Trophoblast cell (in vitro differentiated cells and primary cell): ENCODE measurements at regions not wholly inside any gene's neighbourhood (a gene's known extent, or its start where the extent isn't known, plus 50 kb on each side); places are given as distances from the start of the nearest gene placed in this dataset.

Experiments used
- DNase-seq, 2 donors: peaks; one replicate each; pipeline ENCODE4 v3.0.0-alpha.2; 2016
- H2AFZ ChIP-seq: 2 replicates; pipeline ENCODE4 v1.6.1; 2013; ENCODE audit warnings: low read length, moderate library complexity, mild to moderate bottlenecking; ENCODE audit not compliant: insufficient read depth, poor library complexity
- H2AK5ac ChIP-seq: 2 replicates; pipeline ENCODE4 v1.6.1; 2013; ENCODE audit warnings: mild to moderate bottlenecking, low read length
- H2BK120ac ChIP-seq: 2 replicates; pipeline ENCODE4 v1.6.1; 2013; ENCODE audit warnings: low read length, mild to moderate bottlenecking, moderate library complexity; ENCODE audit not compliant: insufficient read depth, poor library complexity
- H2BK12ac ChIP-seq: 2 replicates; pipeline ENCODE4 v1.6.1; 2013; ENCODE audit warnings: mild to moderate bottlenecking, low read length, moderate library complexity
- H2BK5ac ChIP-seq: 2 replicates; pipeline ENCODE4 v1.6.1; 2013; ENCODE audit warnings: low read length, low read depth, moderate library complexity, mild to moderate bottlenecking; ENCODE audit not compliant: poor library complexity
- H3K14ac ChIP-seq: 2 replicates; pipeline ENCODE4 v1.6.1; 2013; ENCODE audit warnings: mild to moderate bottlenecking, low read length
- H3K18ac ChIP-seq: 2 replicates; pipeline ENCODE4 v1.6.1; 2013; ENCODE audit warnings: mild to moderate bottlenecking, low read length
- H3K23ac ChIP-seq: 2 replicates; pipeline ENCODE4 v1.6.1; 2013; ENCODE audit warnings: low read length
- H3K27ac ChIP-seq: 2 replicates; pipeline ENCODE4 v1.5.1; 2013; ENCODE audit warnings: low read depth, mild to moderate bottlenecking, inconsistent platforms, low read length, moderate library complexity
- H3K27me3 ChIP-seq: 2 replicates; pipeline ENCODE4 v1.6.1; 2013; ENCODE audit warnings: inconsistent platforms, mild to moderate bottlenecking, low read length, moderate library complexity; ENCODE audit not compliant: insufficient read depth
- H3K36me3 ChIP-seq, 2 experiments: 1 replicate in 1 of 2; 2 replicates in 1 of 2; pipeline ENCODE4 v1.6.1; 2013; ENCODE audit warnings: low read length in 2 of 2, mild to moderate bottlenecking in 2 of 2, moderate library complexity in 1 of 2; ENCODE audit not compliant: insufficient read depth in 2 of 2, control insufficient read depth in 1 of 2
- H3K4ac ChIP-seq: 2 replicates; pipeline ENCODE4 v1.6.1; 2013; ENCODE audit warnings: low read depth, mild to moderate bottlenecking, low read length, moderate library complexity
- H3K4me1 ChIP-seq, 2 experiments: 1 replicate in 1 of 2; 2 replicates in 1 of 2; pipeline ENCODE4 v1.6.1; 2013; ENCODE audit warnings: low read length in 2 of 2, mild to moderate bottlenecking in 2 of 2, moderate library complexity in 1 of 2; ENCODE audit not compliant: insufficient read depth in 2 of 2, control insufficient read depth in 1 of 2
- H3K4me2 ChIP-seq: 2 replicates; pipeline ENCODE4 v1.6.1; 2013; ENCODE audit warnings: inconsistent platforms, mild to moderate bottlenecking, low read length, moderate library complexity
- H3K4me3 ChIP-seq: 2 replicates; pipeline ENCODE4 v1.5.1; 2013; ENCODE audit warnings: mild to moderate bottlenecking, low read depth, low read length, inconsistent platforms
- H3K79me1 ChIP-seq: one replicate; pipeline ENCODE4 v1.6.1; 2013; ENCODE audit warnings: low read length
- H3K79me2 ChIP-seq: 2 replicates; pipeline ENCODE4 v1.6.1; 2013; ENCODE audit warnings: low read length, mild to moderate bottlenecking; ENCODE audit not compliant: control insufficient read depth, insufficient read depth, poor library complexity
- H3K9ac ChIP-seq: 2 replicates; pipeline ENCODE4 v1.6.1; 2013; ENCODE audit warnings: mild to moderate bottlenecking, low read length
- H3K9me3 ChIP-seq: 2 replicates; pipeline ENCODE4 v1.6.1; 2013; ENCODE audit warnings: low read depth, mild to moderate bottlenecking, control low read depth, inconsistent platforms, low read length; ENCODE audit not compliant: insufficient read depth
- H4K12ac ChIP-seq: 2 replicates; pipeline ENCODE4 v1.6.1; 2013; ENCODE audit warnings: low read depth, mild to moderate bottlenecking, low read length, moderate library complexity
- H4K8ac ChIP-seq: 2 replicates; pipeline ENCODE4 v1.6.1; 2013; ENCODE audit warnings: low read depth, mild to moderate bottlenecking, low read length, moderate library complexity
- H4K91ac ChIP-seq: one replicate; pipeline ENCODE4 v1.6.1; 2013; ENCODE audit warnings: low read depth, mild to moderate bottlenecking, low read length, moderate library complexity
- WGBS: extraction: QIAGEN DNeasy Blood & Tissue Kit; methylation state at CpG from one replicate; pipeline ENCODE4 v1.1.7; 2013; ENCODE audit warnings: missing lambda C conversion rate; ENCODE audit not compliant: insufficient read length, insufficient coverage; ENCODE audit errors: extremely low coverage; 5-methylcytosine and 5-hydroxymethylcytosine counted together

DNA sequence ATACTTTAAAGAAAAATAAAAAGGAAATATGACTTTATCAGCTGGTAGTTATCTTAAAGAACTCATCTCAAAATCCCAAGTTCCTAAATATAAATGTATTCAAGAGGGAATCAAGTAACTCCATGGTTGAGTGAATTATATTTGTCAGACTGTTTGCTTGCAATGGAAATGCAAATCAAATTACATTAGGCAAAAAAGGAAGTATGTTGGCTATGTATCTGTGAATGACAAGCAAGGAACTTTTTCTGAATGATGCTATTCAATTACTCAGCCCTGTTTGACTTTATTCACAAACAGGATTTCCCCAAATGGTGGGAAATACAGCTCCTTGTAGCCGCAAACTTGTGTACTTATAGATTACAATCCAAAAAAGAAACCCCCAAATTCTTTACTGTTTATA, 309.1 kb downstream of the ARL6IP6 start:
- Histone ChIP-seq H3K4me3 (no peak overlapping the region), H3K14ac (no peak overlapping the region)
- no peak for DNase-seq

DNA sequence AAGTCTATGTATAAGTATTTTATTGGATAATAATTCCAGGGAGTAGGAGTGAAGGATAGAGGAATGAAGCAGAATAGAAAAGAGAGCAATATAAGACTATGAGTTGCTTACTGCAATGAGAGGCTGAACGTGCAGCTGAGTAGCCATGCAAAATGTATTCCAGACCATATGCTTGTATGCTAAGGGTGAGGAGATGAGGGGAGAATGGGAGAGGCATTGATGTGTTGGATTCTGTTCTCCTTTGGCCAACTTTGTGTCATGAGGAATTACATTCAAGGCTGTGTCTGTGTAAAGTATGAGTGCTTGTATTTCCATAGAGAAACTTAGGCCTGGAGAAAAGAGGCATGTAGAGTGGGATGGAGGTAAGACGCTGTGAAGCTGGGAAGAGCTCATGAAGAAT, 301.8 kb downstream of the ARL6IP6 start:
- Histone ChIP-seq H3K4me2 (no peak overlapping the region), H3K79me1 (no peaks in the 10 kb centered on the region), H2AFZ (no peak overlapping the region), H3K23ac (no peak overlapping the region), H3K14ac (no peak overlapping the region), H3K27me3 (no peaks in the 10 kb centered on the region), H3K36me3 (peaks cover 0 to 3% of the 10 kb centered on the region in 2 experiments), H3K79me2 (no peaks in the 10 kb centered on the region), H2AK5ac (no peak overlapping the region), H2BK5ac (no peak overlapping the region), H4K12ac (no peak overlapping the region), H3K18ac (no peak overlapping the region), H3K9me3 (peaks cover 7% of the 10 kb centered on the region), H4K8ac (no peak overlapping the region), H2BK120ac (no peak overlapping the region), H4K91ac (no peak overlapping the region), H3K4me1 (no peaks in the 10 kb centered on the region), H3K27ac (no peak overlapping the region), H2BK12ac (no peak overlapping the region), H3K9ac (no peak overlapping the region), H3K4ac (no peak overlapping the region), H3K4me3 (no peak overlapping the region)
- no CpG with 5 or more reads among the region's 2 CpGs for whole genome bisulfite sequencing
- DNase-seq = no peak

More for the DNA sequence above, 309.1 kb downstream of the ARL6IP6 start:
- Histone ChIP-seq H3K9ac (no peak overlapping the region), H2BK5ac (no peak overlapping the region), H3K23ac (no peak overlapping the region), H4K12ac (no peak overlapping the region), H3K4me2 (no peak overlapping the region), H3K27me3 (no peaks in the 10 kb centered on the region), H3K18ac (no peak overlapping the region), H3K9me3 (no peaks in the 10 kb centered on the region), H2AK5ac (no peak overlapping the region), H3K36me3 (no peaks in the 10 kb centered on the region), H4K91ac (no peak overlapping the region), H2AFZ (no peak overlapping the region), H3K4ac (no peak overlapping the region), H2BK120ac (no peak overlapping the region), H3K27ac (no peak overlapping the region), H3K79me1 (no peaks in the 10 kb centered on the region), H4K8ac (no peak overlapping the region), H3K79me2 (no peaks in the 10 kb centered on the region), H3K4me1 (no peaks in the 10 kb centered on the region), H2BK12ac (no peak overlapping the region)
- WGBS = no CpG with 5 or more reads among the region's 1 CpG

DNA sequence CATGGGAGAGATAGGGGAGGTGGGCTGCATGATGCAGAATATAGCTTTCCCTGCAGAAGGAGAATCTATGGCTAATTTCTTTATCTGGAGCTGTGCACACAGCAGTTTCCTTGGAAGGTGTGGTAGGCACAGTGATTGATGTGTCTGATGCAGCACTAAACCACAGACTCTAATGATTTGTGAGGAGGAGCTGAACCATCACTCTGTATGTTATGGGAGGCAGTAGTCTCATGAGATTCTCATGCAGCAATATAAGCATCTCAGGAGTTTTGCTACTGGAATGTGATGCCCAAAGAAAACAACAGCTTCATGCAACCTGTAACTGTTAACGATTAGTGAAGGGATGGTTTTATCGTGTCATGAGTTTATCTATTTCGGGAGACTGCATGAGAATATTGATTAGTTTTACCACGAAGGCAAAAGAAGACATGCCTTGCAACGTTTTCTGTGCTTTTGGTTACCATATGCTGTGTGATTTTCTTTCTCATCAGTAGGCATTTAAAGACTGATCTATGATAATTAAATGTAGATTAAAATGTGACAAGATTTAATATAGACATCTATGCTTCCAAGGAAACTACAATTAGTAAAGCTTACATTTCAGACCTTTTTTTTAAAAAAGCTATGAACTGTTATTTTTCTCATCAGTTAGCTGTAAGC, 286.8 kb downstream of the ARL6IP6 start:
- H3K4me1 ChIP-seq = no peaks in the 10 kb centered on the region
- no peaks in the 10 kb centered on the region for H3K79me2 ChIP-seq
- no peak overlapping the region for H3K9ac ChIP-seq
- H2AFZ ChIP-seq = no peak overlapping the region
- WGBS = no CpG with 5 or more reads among the region's 5 CpGs
- H3K4me2 ChIP-seq = no peak overlapping the region
- H4K8ac ChIP-seq = no peak overlapping the region
- no peak overlapping the region for H3K4me3 ChIP-seq
- no peak overlapping the region for H2AK5ac ChIP-seq
- no peak overlapping the region for H3K27ac ChIP-seq
- H3K4ac ChIP-seq = no peak overlapping the region
- no peak overlapping the region for H4K12ac ChIP-seq
- H3K9me3 ChIP-seq = no peaks in the 10 kb centered on the region
- H4K91ac ChIP-seq = no peak overlapping the region
- no peak overlapping the region for H3K14ac ChIP-seq
- no peaks in the 10 kb centered on the region for H3K27me3 ChIP-seq
- H2BK12ac ChIP-seq = no peak overlapping the region
- no peak overlapping the region for H2BK120ac ChIP-seq
- DNase-seq = no peak
- no peak overlapping the region for H2BK5ac ChIP-seq
- no peak overlapping the region for H3K18ac ChIP-seq
- no peak overlapping the region for H3K23ac ChIP-seq
- no peaks in the 10 kb centered on the region for H3K79me1 ChIP-seq
- H3K36me3 ChIP-seq = no peaks in the 10 kb centered on the region

DNA sequence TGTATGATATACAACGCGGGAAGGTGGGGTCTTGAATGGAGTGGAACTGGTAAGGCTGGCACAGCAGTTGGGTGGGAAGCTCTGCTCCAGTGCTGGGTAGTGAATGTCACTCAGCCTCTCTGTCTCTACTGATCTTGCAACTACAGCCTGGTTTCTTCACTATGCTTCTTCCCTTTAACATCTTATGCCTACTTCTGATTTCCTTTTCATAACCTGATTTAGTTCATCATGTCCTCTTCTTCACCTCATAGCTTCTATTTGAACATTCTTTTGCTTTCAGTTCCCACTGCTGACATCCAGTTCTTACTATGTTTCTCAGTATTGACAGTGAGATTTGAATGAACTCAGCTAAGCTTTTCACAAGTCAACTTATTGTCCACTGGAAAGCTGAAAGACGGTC, 286.2 kb downstream of the ARL6IP6 start:
- H4K12ac ChIP-seq = no peak overlapping the region
- H4K91ac ChIP-seq = no peak overlapping the region
- no peaks in the 10 kb centered on the region for H3K27me3 ChIP-seq
- H3K14ac ChIP-seq = no peak overlapping the region
- H3K27ac ChIP-seq = no peak overlapping the region
- H2BK120ac ChIP-seq = no peak overlapping the region
- H3K18ac ChIP-seq = no peak overlapping the region
- H3K4me3 ChIP-seq = no peak overlapping the region
- H2BK12ac ChIP-seq = no peak overlapping the region
- H2BK5ac ChIP-seq = no peak overlapping the region
- no peak for DNase-seq
- H3K4me2 ChIP-seq = no peak overlapping the region
- no peak overlapping the region for H2AK5ac ChIP-seq
- no peak overlapping the region for H2AFZ ChIP-seq
- no peaks in the 10 kb centered on the region for H3K4me1 ChIP-seq
- H3K4ac ChIP-seq = no peak overlapping the region
- no CpG with 5 or more reads among the region's 3 CpGs for WGBS
- no peaks in the 10 kb centered on the region for H3K9me3 ChIP-seq
- H3K36me3 ChIP-seq = no peaks in the 10 kb centered on the region
- no peaks in the 10 kb centered on the region for H3K79me1 ChIP-seq
- H4K8ac ChIP-seq = no peak overlapping the region
- no peaks in the 10 kb centered on the region for H3K79me2 ChIP-seq
- H3K9ac ChIP-seq = no peak overlapping the region
- no peak overlapping the region for H3K23ac ChIP-seq
